MV-4-11 (cell line): ENCODE measurements at regions not wholly inside any gene's neighbourhood (a gene's known extent, or its start where the extent isn't known, plus 50 kb on each side); places are given as distances from the start of the nearest gene placed in this dataset.

Source experiments
- DNase-seq: peaks from one replicate; lab custom pipeline; 2025; lab: John Stamatoyannopoulos, UW

GRCh38 chr5:173764332-173765028 is 123.7 kb upstream of the CPEB4 start:
- DNase-seq: peak; percentile 82

GRCh38 chr5:173765029-173765644 is 123.0 kb upstream of the CPEB4 start:
- no peak for DNase-seq

GRCh38 chr5:173765661-173766060 is 122.5 kb upstream of the CPEB4 start:
- DNase-seq: no peak

- no peak for DNase-seq
Measured at GRCh38 chr5:173767574-173768266, 120.4 kb upstream of the CPEB4 start.

- DNase-seq: no peak
Measured at GRCh38 chr5:173768267-173768806, 119.8 kb upstream of the CPEB4 start.

- peak; percentile 9 for DNase-seq
Measured at GRCh38 chr5:173768891-173769290, 119.3 kb upstream of the CPEB4 start.

- DNase-seq: no peak
Measured at GRCh38 chr5:173770637-173771036, 117.5 kb upstream of the CPEB4 start.

GRCh38 chr5:173771121-173771724 is 116.9 kb upstream of the CPEB4 start:
- DNase-seq: no peak

- DNase-seq: no peak
Measured at GRCh38 chr5:173771725-173772383, 116.3 kb upstream of the CPEB4 start.

GRCh38 chr5:173772384-173773059 is 115.6 kb upstream of the CPEB4 start:
- peak; percentile 54 for DNase-seq

GRCh38 chr5:173774271-173774761 is 113.8 kb upstream of the CPEB4 start:
- DNase-seq: no peak

- peak; percentile 83 for DNase-seq
Measured at GRCh38 chr5:173775261-173776197, 112.6 kb upstream of the CPEB4 start.

- no peak for DNase-seq
Measured at GRCh38 chr5:173777149-173777548, 111.0 kb upstream of the CPEB4 start.

- no peak for DNase-seq
Measured at GRCh38 chr5:173777674-173778073, 110.5 kb upstream of the CPEB4 start.

GRCh38 chr5:173778152-173778782 is 109.9 kb upstream of the CPEB4 start:
- DNase-seq: peak; percentile 64

- peak; percentile 51 for DNase-seq
Measured at GRCh38 chr5:173778784-173779304, 109.3 kb upstream of the CPEB4 start.

- no peak for DNase-seq
Measured at GRCh38 chr5:173780235-173781234, 107.6 kb upstream of the CPEB4 start.

- DNase-seq: no peak
Measured at GRCh38 chr5:173781432-173781815, 106.7 kb upstream of the CPEB4 start.
